K562 (cell line): ENCODE measurements at regions not wholly inside any gene's neighbourhood (a gene's known extent, or its start where the extent isn't known, plus 50 kb on each side); places are given as distances from the start of the nearest gene placed in this dataset.

Experiments
- ATAC-seq: fragments of 200-7000 bp; cut with Tn5 transposase; 3 replicates; pipeline ENCODE4 v1.9.1; 2020; ENCODE audit warnings: moderate library complexity
- BruUV-seq: library from RNA; stranded (reverse); fragments of 400-500 nt; replicated peaks from 2 replicates; lab custom pipeline; 2021; lab: Mats Ljungman, UMichigan
- CTCF ChIA-PET: fragments of 300-600 bp; formaldehyde crosslinking; extraction: SDS; loops from one replicate; lab custom pipeline; 2021; ENCODE audit warnings: low intra/inter-chr PET ratio; lab: Yijun Ruan, JAX
- POLR2A ChIA-PET: fragments of 300-600, 350-650 bp; sonication (Branson Sonifier 250); formaldehyde crosslinking; extraction: SDS; loops from one replicate; lab custom pipeline; 2021; ENCODE audit warnings: antibody characterized with exemption, inconsistent platforms; lab: Yijun Ruan, JAX
- DNase-seq, 4 experiments: peaks; one replicate each; pipeline versions ENCODE4 v3.0.0 to v3.0.0-alpha.2; 2011 to 2018; ENCODE audit warnings: low spot score in 3 of 4, mixed read lengths in 3 of 4; ENCODE audit errors: extremely low read depth in 1 of 4
- FAIRE-seq: peaks from 2 replicates; lab custom pipeline; 2011; peaks lifted over from hg19 to GRCh38; lab: Jason Lieb, UNC
- H2AFZ ChIP-seq: 2 replicates; pipeline ENCODE4 v1.6.0; 2011; ENCODE audit warnings: low read depth, low read length, control low read depth, inconsistent platforms
- H3K27ac ChIP-seq: fragments of 200-600 bp; 3 replicates; pipeline ENCODE4 v1.8.0; 2011; ENCODE audit warnings: low read depth, mild to moderate bottlenecking, control low read depth, inconsistent platforms, low read length, moderate library complexity, mixed read lengths; ENCODE audit errors: extremely low read depth
- H3K27me3 ChIP-seq, 2 experiments: fragments of 300-600 bp in 1 of 2; 2 replicates in 1 of 2; 3 replicates in 1 of 2; pipeline versions ENCODE4 v1.6.0 to v1.8.0; 2011; ENCODE audit warnings: inconsistent platforms in 2 of 2, low read length in 2 of 2, mild to moderate bottlenecking in 1 of 2, mixed read lengths in 1 of 2, moderate library complexity in 1 of 2; ENCODE audit not compliant: control insufficient read depth in 2 of 2, insufficient read depth in 2 of 2
- H3K36me3 ChIP-seq: fragments of 300-600 bp; 3 replicates; pipeline ENCODE4 v1.8.0; 2011; ENCODE audit warnings: mild to moderate bottlenecking, low read length, inconsistent platforms; ENCODE audit not compliant: control insufficient read depth, insufficient read depth
- H3K4me1 ChIP-seq, 2 experiments: fragments of 200-600 bp in 1 of 2; replicated peaks in 1 of 2; 2 replicates in 1 of 2; 3 replicates in 1 of 2; pipeline versions ENCODE4 v1.5.1 to v1.8.0; 2011; ENCODE audit warnings: inconsistent platforms in 2 of 2, low read length in 2 of 2, mild to moderate bottlenecking in 1 of 2, mixed read lengths in 1 of 2, moderate library complexity in 1 of 2; ENCODE audit not compliant: control insufficient read depth in 2 of 2, insufficient read depth in 2 of 2
- H3K4me2 ChIP-seq: 2 replicates; pipeline ENCODE4 v1.6.1; 2011; ENCODE audit warnings: low read length, control low read depth, inconsistent platforms, mixed read lengths; ENCODE audit not compliant: insufficient read depth
- H3K4me3 ChIP-seq: fragments of 200-600 bp; sonication (generic), shearing (Covaris generic); 2 replicates; pipeline ENCODE4 v1.5.1; 2016; ENCODE audit warnings: control low read depth, inconsistent platforms
- H3K79me2 ChIP-seq: fragments of 200-600 bp; 3 replicates; pipeline ENCODE4 v1.8.0; 2011; ENCODE audit warnings: low read length, inconsistent platforms; ENCODE audit not compliant: control insufficient read depth, insufficient read depth
- H3K9ac ChIP-seq, 2 experiments: 2 replicates each; pipeline versions ENCODE4 v1.6.0 to v1.6.1; 2011; ENCODE audit warnings: low read depth in 2 of 2, low read length in 2 of 2, control low read depth in 1 of 2, inconsistent platforms in 1 of 2, mild to moderate bottlenecking in 1 of 2, mixed read lengths in 1 of 2; ENCODE audit not compliant: insufficient read depth in 1 of 2
- H3K9me1 ChIP-seq: one replicate; pipeline ENCODE4 v1.6.0; 2011; ENCODE audit warnings: inconsistent platforms, mild to moderate bottlenecking, low read length, moderate library complexity; ENCODE audit not compliant: control insufficient read depth, insufficient read depth
- H3K9me3 ChIP-seq: replicated peaks from 2 replicates; pipeline ENCODE4 v1.5.1; 2011; ENCODE audit warnings: low read depth, low read length, inconsistent platforms; ENCODE audit not compliant: control insufficient read depth, insufficient read depth
- H4K20me1 ChIP-seq: replicated peaks from 2 replicates; pipeline ENCODE4 v1.6.1; 2011; ENCODE audit warnings: low read length, inconsistent platforms, mixed read lengths; ENCODE audit not compliant: control insufficient read depth, insufficient read depth
- DACH1 ChIP-seq: fragments of 450-650 bp; IDR thresholded peaks from 2 replicates; pipeline ENCODE4 v1.6.1; 2018; ENCODE audit not compliant: partially characterized antibody
- KLF16 ChIP-seq: IDR thresholded peaks from 2 replicates; pipeline ENCODE4 v1.6.1; 2016; ENCODE audit warnings: antibody characterized with exemption
- NCOA2 ChIP-seq, 2 experiments: fragments of 450-650 bp; IDR thresholded peaks; 2 replicates each; pipeline ENCODE4 v1.6.1; 2018; ENCODE audit warnings: mild to moderate bottlenecking in 2 of 2, moderate library complexity in 1 of 2; ENCODE audit not compliant: partially characterized antibody in 2 of 2
- PBX2 ChIP-seq, 2 experiments: IDR thresholded peaks in 1 of 2; conservative IDR thresholded peaks in 1 of 2; 2 replicates each; pipeline ENCODE4 v1.6.1; 2016; ENCODE audit warnings: low read depth in 2 of 2, mild to moderate bottlenecking in 1 of 2, missing compliant biosample characterization in 1 of 2, missing genetic modification characterization in 1 of 2, moderate library complexity in 1 of 2
- PML ChIP-seq: IDR thresholded peaks from 2 replicates; pipeline ENCODE4 v1.6.1; 2012; ENCODE audit warnings: low read length, inconsistent platforms
- RFX1 ChIP-seq: fragments of 450-650 bp; IDR thresholded peaks from 2 replicates; pipeline ENCODE4 v1.6.1; 2016; ENCODE audit warnings: mild to moderate bottlenecking, moderate library complexity
- SREBF1 ChIP-seq: fragments of 150-350 bp; IDR thresholded peaks from 2 replicates; pipeline ENCODE4 v1.6.1; 2014; ENCODE audit warnings: antibody characterized with exemption, low read depth, low read length, borderline replicate concordance
- STAT5B ChIP-seq: fragments of 250-450 bp; sonication (Bioruptor Pico); IDR thresholded peaks from 2 replicates; pipeline ENCODE4 v1.8.0; 2021; ENCODE audit warnings: mild to moderate bottlenecking, inconsistent platforms
- ZBTB5 ChIP-seq: fragments of 450-650 bp; IDR thresholded peaks from 2 replicates; pipeline ENCODE4 v1.6.1; 2017; ENCODE audit warnings: antibody characterized with exemption
- ZSCAN32 ChIP-seq: fragments of 450-650 bp; formaldehyde crosslinking; IDR thresholded peaks from 2 replicates; pipeline ENCODE4 v1.4.0; 2020; ENCODE audit warnings: mild to moderate bottlenecking, moderate library complexity
- WGBS: fragments of 100-300 bp; shearing (Covaris generic); methylation state at CpG from one replicate; pipeline ENCODE4 v1.1.6; 2016; ENCODE audit warnings: low coverage, mixed read lengths; ENCODE audit not compliant: insufficient coverage; ENCODE audit errors: missing lambda C conversion rate; 5-methylcytosine and 5-hydroxymethylcytosine counted together
- in situ Hi-C: fragments of 300-500 bp; cut with MboI; formaldehyde crosslinking; loops from 4 replicates; pipeline ENCODE4 v1.15.0; 2018; ENCODE audit warnings: inconsistent platforms, mixed read lengths
- intact Hi-C: fragments of 100-400 bp; cut with micrococcal nuclease; formaldehyde crosslinking; loops from 2 replicates; pipeline ENCODE4 v1.14.2; 2022

- no peaks in the 10 kb centered on the region for H3K79me2 ChIP-seq
- intact Hi-C loops, result no loop called here
- H3K9ac ChIP-seq, result no peak overlapping the region
- no peaks in the 10 kb centered on the region for H3K9me3 ChIP-seq
- H3K4me2 ChIP-seq, result no peak overlapping the region
- no peak for DNase-seq
- no peaks in the 10 kb centered on the region for H3K4me1 ChIP-seq
- BruUV-seq, result no TSS peak
- no peak overlapping the region for H3K27ac ChIP-seq
- ChIA-PET CTCF (no interaction called here), POLR2A (interaction anchor here (0.6 kb wide), 1 partner anchor 70 kb away, joined by 3 read pairs; no protein-coding TSS in a partner anchor)
- H3K9me1 ChIP-seq, result no peaks in the 10 kb centered on the region
- no peaks in the 10 kb centered on the region for H4K20me1 ChIP-seq
- no peak for FAIRE-seq
- WGBS, result 2% methylated on average over 9 of the region's 14 CpGs
- H3K36me3 ChIP-seq, result no peaks in the 10 kb centered on the region
- no peak overlapping the region for H2AFZ ChIP-seq
- TF ChIP-seq ZBTB5, result no peak
- no peak for TF ChIP-seq STAT5B (CRISPR knock-in tag)
- TF ChIP-seq DACH1, result no peak
- no peak overlapping the region for H3K4me3 ChIP-seq
- in situ Hi-C loops, result no loop called here
- ATAC-seq, result no peak
- peaks cover under 1 to 32% of the 10 kb centered on the region in 2 experiments; a peak in 3 of 5 replicates for H3K27me3 ChIP-seq
Observed at GRCh38 chr18:78670778-78671391, 308.7 kb upstream of the SALL3 start.

- no peak overlapping the region for H3K4me2 ChIP-seq
- 1% methylated on average over 15 of the region's 15 CpGs for WGBS
- no peak for ATAC-seq
- H3K27ac ChIP-seq, result no peak overlapping the region
- ChIA-PET CTCF (no interaction called here), POLR2A (interaction anchor here (0.6 kb wide), 1 partner anchor 70 kb away, joined by 3 read pairs; no protein-coding TSS in a partner anchor)
- no peak for DNase-seq
- H2AFZ ChIP-seq, result no peak overlapping the region
- no peaks in the 10 kb centered on the region for H3K36me3 ChIP-seq
- H3K79me2 ChIP-seq, result no peaks in the 10 kb centered on the region
- in situ Hi-C loops, result no loop called here
- H3K4me3 ChIP-seq, result no peak overlapping the region
- H3K9ac ChIP-seq, result no peak overlapping the region
- H4K20me1 ChIP-seq, result no peaks in the 10 kb centered on the region
- peaks cover 4 to 38% of the 10 kb centered on the region in 2 experiments; a peak in 3 of 5 replicates for H3K27me3 ChIP-seq
- FAIRE-seq, result no peak
- no peaks in the 10 kb centered on the region for H3K9me1 ChIP-seq
- H3K9me3 ChIP-seq, result no peaks in the 10 kb centered on the region
- BruUV-seq, result no TSS peak
- H3K4me1 ChIP-seq, result no peaks in the 10 kb centered on the region
- intact Hi-C loops, result no loop called here
- TF ChIP-seq SREBF1 (no peak), PBX2 (CRISPR knock-in tag; IDR thresholded peaks at IDR 0.05; ENCODE audit: low read depth) (no peak), PBX2 (tag; conservative IDR thresholded peaks at IDR 0.05; ENCODE audit: low read depth) (no peak), NCOA2 (IDR thresholded peaks at IDR 0.05; ENCODE audit: partially characterized antibody in 2 of 2) (no peak), PML (no peak), ZSCAN32 (CRISPR knock-in tag) (no peak), KLF16 (no peak), RFX1 (no peak)
Observed at GRCh38 chr18:78671551-78671950, 308.1 kb upstream of the SALL3 start.
